ENCODE measurements at regions not wholly inside any gene's neighbourhood (a gene's known extent, or its start where the extent isn't known, plus 50 kb on each side); places are given as distances from the start of the nearest gene placed in this dataset.

DNA sequence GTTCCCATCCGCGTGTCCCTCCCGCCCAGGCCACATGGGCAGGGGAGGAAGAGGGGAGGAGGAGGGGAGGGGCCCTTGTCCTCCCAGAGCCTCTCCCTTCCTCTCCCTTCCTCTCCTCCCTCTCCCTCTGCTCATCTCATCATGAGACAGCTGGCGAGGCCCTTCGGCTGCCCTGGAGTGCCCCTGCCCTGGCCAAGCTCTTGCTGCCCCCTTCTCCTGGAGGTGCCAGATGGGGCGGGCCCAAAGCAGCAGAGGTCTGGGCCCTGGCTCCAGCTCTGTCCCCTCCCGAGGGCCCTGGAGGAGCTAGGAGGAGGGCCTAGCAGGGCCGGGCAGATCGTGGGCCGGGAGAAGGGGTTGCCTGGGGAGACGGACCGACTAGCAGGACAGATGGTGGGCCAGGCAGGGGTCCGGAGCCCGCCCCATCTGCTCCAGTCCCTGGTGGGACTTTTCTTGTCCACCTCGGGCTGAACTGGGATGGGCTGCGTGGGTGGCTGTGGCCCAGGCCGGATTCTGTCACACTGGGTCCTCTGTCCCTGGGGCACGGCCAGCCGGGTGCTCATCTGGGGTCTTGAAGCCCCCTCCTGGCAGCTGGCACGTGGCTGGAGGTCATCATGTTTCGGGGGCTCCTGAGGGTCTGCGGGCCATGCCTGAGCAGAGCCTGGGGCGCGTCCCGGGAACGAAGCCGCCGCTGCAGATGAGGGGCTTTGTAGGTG lies 183.4 kb downstream of the GOLGA6L6 start:
- peaks cover 2% of the 10 kb centered on the region for H3K4me1 Mint-ChIP-seq
- no peaks in the 10 kb centered on the region for H3K4me1 ChIP-seq (ENCODE audit: control insufficient read depth in 1 of 2, insufficient read depth in 2 of 2, low read length in 2 of 2)
- no peak overlapping the region for H3K4me3 ChIP-seq (replicated peaks in 1 of 3; ENCODE audit: low read depth in 2 of 3, low read length in 3 of 3)
- 95% methylated on average over 26 of the region's 28 CpGs for WGBS (ENCODE audit: insufficient coverage)
- peaks cover 0 to 3% (median 0%) of the 10 kb centered on the region in 3 donors for H3K27me3 Mint-ChIP-seq (ENCODE audit: low read depth in 3 of 3)
- no peaks in the 10 kb centered on the region for H3K9me3 ChIP-seq (replicated peaks in 1 of 2; ENCODE audit: control insufficient read depth in 1 of 2, insufficient read depth in 1 of 2, low read length in 2 of 2)
- H3K4me3 Mint-ChIP-seq, result no peak overlapping the region
- H3K79me2 ChIP-seq (ENCODE audit: insufficient read depth, low read length), result no peaks in the 10 kb centered on the region
- DNase-seq, result peak in 1 of 3 donors; percentile 8
- no peak overlapping the region for H3K9ac ChIP-seq (ENCODE audit: insufficient read depth, low read length, poor library complexity, severe bottlenecking)
- no peak for TF ChIP-seq CTCF (IDR thresholded peaks at IDR 0.05)
- H3K36me3 ChIP-seq (replicated peaks in 1 of 2; ENCODE audit: control insufficient read depth in 1 of 2, insufficient read depth in 2 of 2, low read length in 2 of 2), result no peaks in the 10 kb centered on the region
- no peak overlapping the region for H3K4me2 ChIP-seq (replicated peaks; ENCODE audit: extremely low read depth, low read length, poor library complexity, severe bottlenecking)
- no peaks in the 10 kb centered on the region for H3K9me3 Mint-ChIP-seq
- intact Hi-C loops (cut with micrococcal nuclease), result no loop called here
- no peaks in the 10 kb centered on the region for H4K20me1 ChIP-seq (ENCODE audit: insufficient read depth, low read length)
- no peak overlapping the region for H2AFZ ChIP-seq (ENCODE audit: insufficient read depth, low read depth, low read length, poor library complexity, severe bottlenecking)
- no peak overlapping the region for H3K27ac Mint-ChIP-seq
- no peaks in the 10 kb centered on the region for H3K27me3 ChIP-seq (ENCODE audit: control insufficient read depth in 2 of 2, insufficient read depth in 2 of 2, low read length in 2 of 2)
- H3K27ac ChIP-seq (ENCODE audit: low read depth in 1 of 2, low read length in 2 of 2), result no peak overlapping the region
- no peaks in the 10 kb centered on the region for H3K36me3 Mint-ChIP-seq

- TF ChIP-seq CTCF (IDR thresholded peaks at IDR 0.05), result no peak
- 88% methylated on average over 17 of the region's 17 CpGs for WGBS (ENCODE audit: insufficient coverage)
- Histone ChIP-seq H3K9ac (ENCODE audit: insufficient read depth, low read length, poor library complexity, severe bottlenecking) (no peak overlapping the region), H2AFZ (ENCODE audit: insufficient read depth, low read depth, low read length, poor library complexity, severe bottlenecking) (no peak overlapping the region), H3K79me2 (ENCODE audit: insufficient read depth, low read length) (no peaks in the 10 kb centered on the region), H3K9me3 (replicated peaks in 1 of 2; ENCODE audit: control insufficient read depth in 1 of 2, insufficient read depth in 1 of 2, low read length in 2 of 2) (no peaks in the 10 kb centered on the region), H3K4me3 (replicated peaks in 1 of 3; ENCODE audit: low read depth in 2 of 3, low read length in 3 of 3) (no peak overlapping the region), H3K27me3 (ENCODE audit: control insufficient read depth in 2 of 2, insufficient read depth in 2 of 2, low read length in 2 of 2) (no peaks in the 10 kb centered on the region), H3K4me2 (replicated peaks; ENCODE audit: extremely low read depth, low read length, poor library complexity, severe bottlenecking) (no peak overlapping the region), H3K36me3 (replicated peaks in 1 of 2; ENCODE audit: control insufficient read depth in 1 of 2, insufficient read depth in 2 of 2, low read length in 2 of 2) (no peaks in the 10 kb centered on the region), H4K20me1 (ENCODE audit: insufficient read depth, low read length) (no peaks in the 10 kb centered on the region), H3K4me1 (ENCODE audit: control insufficient read depth in 1 of 2, insufficient read depth in 2 of 2, low read length in 2 of 2) (no peaks in the 10 kb centered on the region), H3K27ac (ENCODE audit: low read depth in 1 of 2, low read length in 2 of 2) (no peak overlapping the region)
- intact Hi-C loops (cut with micrococcal nuclease), result no loop called here
- H3K9me3 Mint-ChIP-seq, result no peaks in the 10 kb centered on the region
- H3K27ac Mint-ChIP-seq, result no peak overlapping the region
- peaks cover 0 to 3% (median 0%) of the 10 kb centered on the region in 3 donors for H3K27me3 Mint-ChIP-seq (ENCODE audit: low read depth in 3 of 3)
- H3K36me3 Mint-ChIP-seq, result no peaks in the 10 kb centered on the region
- H3K4me3 Mint-ChIP-seq, result no peak overlapping the region
- peaks cover 2% of the 10 kb centered on the region for H3K4me1 Mint-ChIP-seq
- peak in 1 of 3 donors; percentile 7 for DNase-seq
Observed at GRCh38 chr15:20357481-20358065, 184.0 kb downstream of the GOLGA6L6 start.

All from CD14-positive monocyte (primary cell).